Astrocyte of the cerebellum (primary cell): ENCODE measurements at regions not wholly inside any gene's neighbourhood (a gene's known extent, or its start where the extent isn't known, plus 50 kb on each side); places are given as distances from the start of the nearest gene placed in this dataset.

Experiments
- DNase-seq: peaks from one replicate; pipeline ENCODE4 v3.0.0-alpha.2; 2011; ENCODE audit warnings: low read depth
- H3K4me3 ChIP-seq: 2 replicates; pipeline ENCODE4 v1.5.1; 2011; ENCODE audit warnings: mild to moderate bottlenecking, low read depth, low read length, moderate library complexity
- in situ Hi-C: cut with HindIII; loops from 2 replicates; pipeline ENCODE4 v1.10.0; 2017; ENCODE audit warnings: low sequenced_read_pairs
- TF ChIP-seq, protein P1 (sequence below): IDR thresholded peaks from 2 replicates; pipeline ENCODE4 v1.5.1; 2012; ENCODE audit warnings: low read length, low read depth, moderate library complexity, mild to moderate bottlenecking; ENCODE audit errors: missing control alignments

DNA sequence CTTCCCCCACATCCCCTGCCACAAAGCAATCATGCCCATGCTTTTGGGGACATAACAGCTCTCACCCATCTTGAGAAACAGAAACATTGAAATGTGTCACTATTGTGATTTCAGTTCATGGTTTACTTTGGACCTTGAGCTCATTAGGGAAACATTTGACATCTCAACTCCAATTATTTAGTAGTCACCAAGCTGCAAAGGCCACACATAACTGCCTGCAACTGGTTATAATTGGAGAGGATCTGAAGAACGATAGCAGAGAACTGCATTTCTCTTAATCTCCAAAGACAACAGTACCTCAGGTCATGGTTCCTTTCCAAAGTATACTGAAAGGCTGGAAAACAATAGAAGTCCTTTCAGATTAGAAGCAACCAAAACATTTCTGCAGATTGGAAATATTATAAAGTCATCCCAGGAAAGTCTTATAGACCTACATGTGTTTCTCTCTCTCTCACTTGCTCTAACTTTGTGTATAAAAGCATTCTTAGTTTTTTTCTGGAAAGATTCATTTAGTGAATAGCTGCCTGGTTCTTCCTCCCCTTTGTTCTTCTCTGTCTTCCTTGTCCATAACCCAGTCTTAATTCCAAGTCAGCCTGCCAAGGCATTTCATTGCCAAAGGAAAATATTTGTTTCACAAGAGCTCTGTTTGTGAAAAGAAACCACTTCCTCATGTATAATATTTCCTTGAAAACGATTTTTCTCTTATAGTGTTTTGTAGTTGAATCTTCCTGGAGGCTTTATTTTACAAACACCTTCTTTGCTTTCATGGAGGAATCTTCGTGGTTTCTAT is 426.8 kb downstream of the ADGRL2 start:
- peak; percentile 55 for DNase-seq
- H3K4me3 ChIP-seq, result no peak overlapping the region
- in situ Hi-C loops, result no loop called here

DNA sequence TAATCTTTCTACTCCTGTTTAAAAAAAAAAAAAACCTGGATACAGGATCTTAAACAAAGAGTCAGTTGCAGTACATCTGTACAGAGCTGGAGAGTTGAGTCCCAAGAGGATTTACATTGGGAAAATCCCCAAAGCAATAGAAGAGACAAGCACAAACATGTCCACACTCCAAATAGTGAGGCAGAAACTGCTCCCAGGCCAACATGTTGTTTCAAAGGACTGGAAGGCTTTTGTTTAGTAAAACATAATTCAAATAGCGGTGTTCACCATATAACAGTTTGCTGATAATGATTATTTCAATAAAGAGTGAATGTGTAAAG is 425.4 kb downstream of the ADGRL2 start:
- in situ Hi-C loops, result no loop called here
- DNase-seq, result no peak
- H3K4me3 ChIP-seq, result no peak overlapping the region
- TF ChIP-seq, protein P1, sequence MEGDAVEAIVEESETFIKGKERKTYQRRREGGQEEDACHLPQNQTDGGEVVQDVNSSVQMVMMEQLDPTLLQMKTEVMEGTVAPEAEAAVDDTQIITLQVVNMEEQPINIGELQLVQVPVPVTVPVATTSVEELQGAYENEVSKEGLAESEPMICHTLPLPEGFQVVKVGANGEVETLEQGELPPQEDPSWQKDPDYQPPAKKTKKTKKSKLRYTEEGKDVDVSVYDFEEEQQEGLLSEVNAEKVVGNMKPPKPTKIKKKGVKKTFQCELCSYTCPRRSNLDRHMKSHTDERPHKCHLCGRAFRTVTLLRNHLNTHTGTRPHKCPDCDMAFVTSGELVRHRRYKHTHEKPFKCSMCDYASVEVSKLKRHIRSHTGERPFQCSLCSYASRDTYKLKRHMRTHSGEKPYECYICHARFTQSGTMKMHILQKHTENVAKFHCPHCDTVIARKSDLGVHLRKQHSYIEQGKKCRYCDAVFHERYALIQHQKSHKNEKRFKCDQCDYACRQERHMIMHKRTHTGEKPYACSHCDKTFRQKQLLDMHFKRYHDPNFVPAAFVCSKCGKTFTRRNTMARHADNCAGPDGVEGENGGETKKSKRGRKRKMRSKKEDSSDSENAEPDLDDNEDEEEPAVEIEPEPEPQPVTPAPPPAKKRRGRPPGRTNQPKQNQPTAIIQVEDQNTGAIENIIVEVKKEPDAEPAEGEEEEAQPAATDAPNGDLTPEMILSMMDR, result no peak

More for the DNA sequence above, 426.8 kb downstream of the ADGRL2 start:
- TF ChIP-seq, protein P1, result no peak

DNA sequence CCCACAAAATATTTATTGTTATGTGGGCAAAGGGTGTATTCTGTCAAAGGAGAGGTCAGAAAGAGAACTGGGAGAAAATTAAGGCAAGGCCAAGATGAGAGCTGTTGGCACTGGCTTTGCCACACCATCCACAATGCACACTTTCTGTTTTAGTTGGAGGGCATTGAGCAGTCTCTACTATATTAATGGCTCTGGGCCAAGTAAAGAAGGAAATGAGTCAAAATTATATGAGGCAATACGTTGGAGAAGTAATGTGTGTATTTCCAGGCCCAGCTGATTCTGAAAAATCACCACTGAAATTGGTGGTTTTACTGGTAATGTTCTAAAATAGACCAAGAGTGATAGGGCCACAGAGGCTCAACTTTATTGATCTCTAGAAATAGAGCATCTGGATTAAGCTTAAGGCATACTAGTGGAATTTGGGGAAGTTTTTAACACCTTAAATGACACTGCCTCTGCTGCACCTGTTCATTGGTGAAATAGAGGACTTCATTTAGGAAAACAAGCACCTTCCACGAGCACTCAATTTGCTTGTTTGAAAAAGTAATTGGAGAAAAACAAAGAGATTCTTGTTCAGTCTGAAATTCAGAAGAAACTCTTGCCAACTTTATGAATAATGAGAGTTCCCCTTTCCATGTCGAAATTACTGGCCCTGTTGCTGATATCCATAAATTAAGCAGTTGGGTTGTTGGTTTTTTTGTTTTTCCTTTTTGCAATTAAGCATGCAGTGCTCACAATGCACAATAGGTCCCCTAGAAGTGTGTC is 424.9 kb downstream of the ADGRL2 start:
- no peak overlapping the region for H3K4me3 ChIP-seq

DNA sequence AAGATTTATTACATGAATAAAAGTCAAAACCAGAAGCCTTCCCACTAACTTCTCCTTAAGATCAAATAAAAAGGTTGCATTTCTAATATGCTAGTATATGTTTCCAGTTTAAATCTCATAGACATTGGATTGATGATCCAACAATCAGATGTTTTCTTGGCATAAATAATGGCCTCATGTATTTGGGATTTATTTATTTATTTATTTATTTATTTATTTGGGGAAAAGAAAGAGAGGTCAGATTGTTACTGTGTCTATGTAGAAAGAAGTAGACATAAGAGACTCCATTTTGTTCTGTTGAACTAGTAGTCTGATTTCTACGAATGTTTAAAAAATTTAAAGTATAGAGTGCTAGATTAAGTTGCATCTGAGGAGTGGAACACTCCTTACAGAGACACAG is 422.4 kb downstream of the ADGRL2 start:
- in situ Hi-C loops, result loop anchor here (5.0 kb wide), 1 partner anchor 36 kb away; no protein-coding TSS in a partner anchor
- TF ChIP-seq, protein P1, result no peak
- no peak for DNase-seq

More for the DNA sequence above, 424.9 kb downstream of the ADGRL2 start:
- TF ChIP-seq, protein P1, result no peak
- in situ Hi-C loops, result no loop called here
- no peak for DNase-seq

DNA sequence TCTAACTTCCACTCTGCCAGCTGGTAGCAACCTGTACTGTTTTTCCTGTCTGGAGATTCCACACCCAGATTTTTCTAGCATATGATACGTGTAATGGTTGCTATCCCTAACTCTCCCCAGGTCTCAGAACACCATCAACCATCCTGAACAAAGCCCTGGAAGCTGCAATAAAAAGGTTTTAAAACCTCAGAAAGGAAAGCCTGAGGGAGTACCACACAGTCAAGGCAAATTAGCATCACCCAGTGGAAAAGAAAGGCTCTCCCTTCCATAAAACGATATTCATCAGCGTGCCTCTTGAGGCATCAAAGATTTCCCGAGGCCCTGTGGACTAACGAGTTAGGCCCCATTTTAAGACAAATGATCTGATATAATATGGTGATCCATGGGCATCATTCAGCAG is 421.0 kb downstream of the ADGRL2 start:
- H3K4me3 ChIP-seq, result no peak overlapping the region
- DNase-seq, result no peak
- in situ Hi-C loops, result loop anchor here (5.0 kb wide), 1 partner anchor 34 kb away; no protein-coding TSS in a partner anchor
- TF ChIP-seq, protein P1, result no peak

More for the DNA sequence above, 422.4 kb downstream of the ADGRL2 start:
- no peak overlapping the region for H3K4me3 ChIP-seq

DNA sequence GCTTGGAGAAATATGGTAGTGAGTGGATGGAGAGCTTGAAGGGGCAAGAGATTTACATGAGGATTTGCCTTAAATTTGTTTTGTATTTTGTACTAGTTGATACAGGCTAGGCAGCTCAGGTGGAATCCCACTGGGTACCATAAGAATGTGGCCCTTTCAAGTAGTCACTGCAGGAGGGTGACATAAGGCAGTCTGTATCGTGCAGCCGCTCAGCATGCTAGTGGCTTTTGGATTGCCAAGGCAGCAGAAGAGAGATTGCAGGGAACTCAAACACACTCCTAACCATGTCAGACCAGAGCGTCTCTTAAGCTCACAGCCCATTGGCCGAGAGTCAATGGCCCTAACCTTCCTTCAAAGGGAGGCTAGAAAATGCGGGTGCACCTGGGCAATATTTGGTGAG is 420.0 kb downstream of the ADGRL2 start:
- H3K4me3 ChIP-seq, result no peak overlapping the region
- DNase-seq, result no peak
- TF ChIP-seq, protein P1, result no peak
- in situ Hi-C loops, result loop anchor here (5.0 kb wide), 1 partner anchor 33 kb away; no protein-coding TSS in a partner anchor
